GM18498 (cell line): ENCODE measurements at regions not wholly inside any gene's neighbourhood (a gene's known extent, or its start where the extent isn't known, plus 50 kb on each side); places are given as distances from the start of the nearest gene placed in this dataset.
A peak's percentile ranks its signal among the peaks of the same experiment; 100 is the strongest.
"Not testable (repeated sequence)": the region's sequence is repeated elsewhere in the genome, so short reads cannot be mapped to it uniquely, and the experiment has no call there.

Experiments
- ATAC-seq: cut with Tn5 transposase; IDR thresholded peaks from one replicate; pipeline ENCODE4 v1.9.1; 2021; ENCODE audit warnings: mild to moderate bottlenecking, moderate library complexity; ENCODE audit not compliant: unreplicated experiment

DNA sequence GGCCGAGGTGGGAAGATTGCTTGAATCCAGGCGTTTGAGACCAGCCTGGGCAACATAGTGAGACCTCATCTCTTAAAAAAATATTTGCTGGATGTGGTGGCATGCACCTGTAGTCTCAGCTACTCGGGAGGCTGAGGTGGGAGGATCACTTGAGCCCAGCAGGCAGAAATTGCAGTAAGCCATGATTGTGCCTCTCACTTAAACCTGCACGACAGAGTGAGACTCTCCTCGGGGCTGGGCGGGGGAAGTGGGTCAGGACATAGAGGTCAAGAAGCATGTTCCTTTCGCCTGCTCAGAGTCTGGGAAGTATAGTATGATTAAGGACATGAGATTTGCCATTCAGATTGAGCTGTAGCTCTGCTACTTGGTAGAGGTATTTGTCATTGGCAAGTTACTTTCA lies 52.3 kb downstream of the SEPTIN7 start:
- ATAC-seq, result not testable (repeated sequence)

DNA sequence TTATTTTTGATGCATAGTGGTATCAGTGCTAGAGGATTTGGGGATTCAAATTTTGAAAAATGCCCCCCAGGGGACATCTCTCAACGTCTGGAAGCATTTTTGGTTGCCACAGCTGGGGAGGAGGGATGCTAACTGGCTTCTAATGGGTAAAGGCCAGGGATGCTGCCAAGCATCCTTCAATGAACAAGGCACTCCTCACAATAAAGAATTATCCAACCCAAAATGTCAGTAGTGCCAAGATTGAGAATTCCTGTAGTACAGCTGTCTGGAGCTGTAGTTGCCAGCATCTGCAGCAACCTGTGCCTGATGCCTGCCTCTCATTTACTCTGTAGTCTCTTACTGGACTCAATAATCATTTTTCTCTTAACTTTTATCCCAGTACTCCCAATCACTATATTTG lies 53.5 kb downstream of the SEPTIN7 start:
- no peak for ATAC-seq

DNA sequence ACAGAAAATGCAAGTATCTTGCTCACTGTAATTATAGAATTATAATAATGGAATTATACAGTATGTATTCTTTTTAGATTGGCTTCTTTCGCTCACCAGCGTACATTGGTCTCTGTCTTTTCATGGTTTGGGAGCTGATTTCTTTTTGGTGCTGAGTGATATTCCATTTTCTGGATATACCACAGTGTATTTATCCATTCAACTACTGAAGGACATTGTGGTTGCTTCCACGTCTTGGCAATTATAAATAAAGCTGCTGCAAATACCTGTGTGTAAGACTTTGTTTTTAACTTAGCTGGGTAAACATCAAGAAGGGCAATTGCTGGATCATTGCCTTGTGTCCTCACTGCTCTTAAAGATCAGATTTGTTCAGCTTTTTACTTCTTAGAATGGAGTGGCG lies 55.3 kb downstream of the SEPTIN7 start:
- ATAC-seq, result no peak

DNA sequence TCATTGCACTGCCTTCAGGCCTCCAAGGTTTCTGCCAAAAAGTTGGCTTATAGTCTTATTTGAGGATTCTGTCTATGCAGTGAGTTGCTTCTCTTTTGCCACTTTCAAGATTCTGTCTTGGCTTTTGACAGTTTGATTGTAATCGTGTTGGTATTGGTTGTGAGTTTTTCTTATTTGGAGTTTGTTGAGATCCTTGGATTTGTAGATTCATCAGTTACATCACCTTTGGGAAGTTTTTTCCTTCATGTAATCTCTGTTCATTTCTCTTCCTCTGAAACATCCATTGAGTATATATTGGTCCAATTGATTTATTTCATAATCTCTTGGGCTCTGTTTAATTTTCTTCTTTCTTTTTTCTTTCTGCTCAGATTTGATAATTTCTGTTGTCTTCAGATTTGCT lies 59.8 kb downstream of the SEPTIN7 start:
- ATAC-seq, result no peak

DNA sequence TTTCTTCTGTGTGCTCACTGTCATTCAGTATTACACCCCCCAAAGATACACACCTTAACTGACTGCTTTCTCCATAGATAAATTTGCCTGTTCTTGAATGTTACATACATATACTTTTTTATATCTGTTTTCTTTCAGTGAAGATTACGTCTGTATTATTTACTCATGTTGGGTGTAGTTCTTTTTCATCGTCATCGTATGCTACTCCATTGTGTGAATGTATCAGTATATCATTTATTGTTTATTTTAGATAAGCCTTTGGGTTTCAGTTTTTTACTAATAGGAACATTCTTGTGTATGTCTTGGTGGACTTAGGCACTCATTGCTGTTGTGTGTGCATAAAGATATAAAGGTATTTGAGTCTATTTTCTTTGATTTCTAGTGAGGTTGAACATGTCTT lies 64.4 kb downstream of the SEPTIN7 start:
- ATAC-seq, result no peak

DNA sequence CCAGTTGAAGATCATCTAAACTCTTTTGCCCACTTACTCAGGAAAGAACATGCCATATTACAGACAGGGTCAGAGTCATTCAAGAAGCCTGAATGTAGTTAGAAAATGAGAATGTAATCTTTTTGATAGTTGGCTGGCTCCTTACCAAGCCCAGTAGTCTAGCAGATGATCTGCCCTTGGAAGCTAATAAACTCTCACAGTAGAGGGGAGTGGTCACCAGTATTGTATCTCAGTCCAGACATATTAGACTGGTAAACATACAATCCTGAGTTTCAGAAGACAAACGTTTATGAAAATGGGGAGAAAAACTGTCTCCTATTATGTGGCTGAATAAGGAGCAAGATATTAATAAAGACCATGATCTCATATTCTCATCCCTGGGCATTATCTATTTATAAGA lies 65.3 kb downstream of the SEPTIN7 start:
- no peak for ATAC-seq

DNA sequence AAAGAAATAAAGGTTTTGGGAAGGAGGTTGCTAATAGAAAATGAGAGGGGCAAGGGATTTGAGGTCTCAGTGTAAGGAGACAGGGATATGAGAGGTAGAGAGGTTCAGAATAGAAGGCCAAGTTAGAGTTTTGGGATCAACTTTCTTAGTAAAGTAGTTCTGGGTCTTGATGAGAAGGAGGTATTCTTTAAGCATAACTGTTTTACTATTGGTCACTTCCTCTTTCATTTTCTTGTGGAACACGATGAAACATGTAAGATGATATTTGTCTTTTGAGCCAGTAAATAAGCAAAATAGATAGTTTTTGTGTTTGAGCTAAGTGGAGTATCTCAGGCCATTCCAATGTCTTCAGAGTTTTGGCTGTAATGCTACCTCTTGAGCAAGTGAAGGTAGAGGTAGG lies 68.3 kb downstream of the SEPTIN7 start:
- ATAC-seq, result peak; percentile 53

DNA sequence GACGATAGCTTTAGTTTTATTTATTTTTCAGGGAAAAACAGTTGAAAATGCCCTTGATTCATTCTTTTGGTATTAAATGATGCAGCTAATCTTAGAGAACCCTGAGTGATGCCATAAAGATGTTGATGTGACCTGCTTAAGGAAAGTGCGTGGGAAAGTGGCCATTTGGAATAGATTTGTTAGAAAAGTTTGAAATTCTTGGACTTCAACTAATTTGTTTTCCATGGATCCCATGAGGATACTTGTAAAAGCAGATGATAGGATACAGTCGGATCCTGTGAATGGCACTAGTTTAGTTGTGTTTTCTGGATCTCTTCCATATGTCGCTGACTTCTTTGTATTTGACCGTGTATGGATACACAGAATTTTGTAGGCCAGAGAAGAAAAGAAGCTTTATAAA lies 69.0 kb downstream of the SEPTIN7 start:
- no peak for ATAC-seq

DNA sequence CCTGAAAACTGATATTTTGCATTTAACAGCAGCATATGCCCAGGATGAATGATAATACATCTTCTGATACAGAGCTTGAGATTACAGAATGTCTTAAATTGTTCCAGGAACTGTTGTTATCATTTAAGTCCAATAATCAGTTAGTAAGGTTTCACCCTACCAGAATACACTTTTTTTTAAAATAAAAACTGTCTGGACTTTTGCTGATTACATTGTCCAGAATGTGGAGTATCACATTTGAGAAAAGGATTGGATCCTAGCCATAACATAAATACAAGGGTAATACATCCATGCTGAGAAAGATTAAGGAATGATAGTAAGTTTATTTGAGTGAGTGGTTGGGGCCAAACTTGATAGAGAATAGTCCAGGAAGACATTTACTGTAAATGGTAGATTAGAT lies 71.0 kb downstream of the SEPTIN7 start:
- no peak for ATAC-seq

DNA sequence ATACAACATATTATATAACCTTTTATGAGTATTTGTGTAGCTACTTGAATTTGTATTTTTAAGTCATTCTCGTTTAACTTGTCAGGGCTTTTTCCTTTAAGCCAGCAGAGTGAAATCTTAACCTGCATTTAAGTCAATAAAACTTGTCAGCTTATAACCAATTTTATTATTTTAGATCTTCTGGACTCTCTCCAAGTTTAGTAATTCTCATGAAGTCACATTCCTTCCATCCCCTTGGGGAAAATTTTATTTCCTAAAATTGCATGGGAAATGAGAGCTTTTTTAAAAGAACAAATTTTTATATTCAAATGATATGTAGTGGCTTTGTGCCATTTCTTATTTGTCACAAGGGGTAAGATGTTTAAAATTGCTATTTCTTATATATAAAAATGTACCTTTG lies 74.0 kb downstream of the SEPTIN7 start:
- no peak for ATAC-seq

DNA sequence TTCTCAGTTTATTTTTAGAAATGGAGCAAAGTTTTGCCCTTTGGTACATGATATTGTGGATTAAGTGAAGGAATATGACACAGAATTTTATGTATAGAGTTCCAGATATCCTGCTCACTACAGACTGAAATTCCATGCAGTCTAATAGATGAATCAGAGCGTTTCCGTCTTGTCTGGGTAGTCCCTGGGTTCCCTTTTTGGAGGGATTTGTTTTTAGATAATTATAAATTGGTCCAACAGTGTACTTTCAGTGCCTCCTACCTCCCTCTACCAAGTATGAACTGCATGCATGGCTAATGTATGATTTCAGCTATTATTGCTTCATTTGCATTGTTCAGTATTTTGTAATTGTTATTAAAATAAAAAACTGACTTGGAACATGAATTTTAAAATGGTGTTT lies 74.4 kb downstream of the SEPTIN7 start:
- no peak for ATAC-seq

DNA sequence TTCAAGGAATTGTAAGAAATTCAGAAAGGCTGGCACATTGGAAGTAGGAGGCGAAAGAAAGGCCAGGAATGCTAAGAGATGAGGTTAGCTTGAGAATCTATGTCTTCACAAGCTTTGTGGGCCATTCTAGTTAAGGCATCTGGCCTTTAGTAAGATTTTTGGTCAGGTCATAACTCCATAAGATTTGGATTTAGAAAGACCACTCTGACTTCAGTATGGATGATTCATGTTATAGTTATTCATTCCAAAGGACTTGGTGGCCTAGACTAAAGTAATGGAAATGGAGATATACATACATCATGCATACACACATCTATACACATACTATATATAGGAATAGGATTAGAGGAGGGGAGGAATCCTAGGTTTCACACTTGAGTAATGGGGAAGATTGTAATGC lies 77.5 kb downstream of the SEPTIN7 start:
- ATAC-seq, result no peak

DNA sequence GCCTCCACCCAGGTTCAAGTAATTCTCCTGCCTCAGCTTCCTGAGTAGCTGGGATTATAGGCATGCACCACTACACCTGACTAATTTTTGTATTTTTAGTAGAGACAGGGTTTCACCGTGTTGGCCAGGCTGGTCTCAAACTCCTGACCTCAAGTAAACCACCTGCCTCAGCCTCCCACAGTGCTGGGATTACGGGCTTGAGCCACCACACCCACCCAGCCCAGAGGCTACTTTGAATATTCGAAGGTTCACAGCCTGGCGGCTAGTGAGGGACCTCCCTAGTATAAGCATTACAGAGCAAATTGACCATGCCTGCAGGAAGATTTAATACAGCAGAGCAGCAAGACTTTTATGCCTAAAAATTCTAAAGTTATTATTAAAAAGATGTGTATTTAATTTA lies 86.6 kb downstream of the SEPTIN7 start:
- not testable (repeated sequence) for ATAC-seq

DNA sequence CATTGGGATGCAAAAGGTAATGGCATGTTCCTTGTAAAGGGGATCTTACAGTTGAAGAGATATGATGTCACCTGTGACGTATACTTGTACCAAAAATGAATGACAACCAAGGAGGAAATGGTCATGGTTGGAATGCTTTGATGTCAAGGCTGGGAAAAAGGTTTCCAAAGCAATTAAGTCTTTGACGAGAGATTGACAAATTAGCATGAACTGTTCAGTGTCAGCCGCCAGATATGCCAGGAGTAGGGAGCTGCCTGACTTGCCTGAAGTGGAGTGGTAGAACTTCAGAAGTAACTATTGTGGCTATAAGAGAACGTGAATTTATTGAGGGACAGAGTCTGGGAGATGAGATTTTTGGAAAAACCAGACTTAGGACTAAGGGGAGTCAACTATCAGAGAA lies 88.1 kb downstream of the SEPTIN7 start:
- ATAC-seq, result no peak

DNA sequence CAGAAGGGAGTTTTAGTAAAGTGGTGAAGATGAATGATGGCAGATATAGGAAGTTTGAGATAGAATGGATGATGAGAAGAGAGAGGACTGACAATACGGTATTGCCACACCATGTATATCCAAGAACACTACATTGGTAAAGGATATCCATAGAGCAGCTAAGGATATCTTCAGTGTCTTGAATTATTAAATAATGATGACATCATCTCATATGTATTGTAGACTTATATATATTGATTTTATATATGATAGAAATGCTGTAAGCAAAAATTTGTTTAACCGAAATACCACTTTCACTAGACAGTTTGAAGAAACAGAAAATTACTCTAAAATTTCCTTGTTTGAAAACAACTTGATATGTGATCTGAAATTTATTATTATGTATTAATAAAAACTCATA lies 89.0 kb downstream of the SEPTIN7 start:
- no peak for ATAC-seq

DNA sequence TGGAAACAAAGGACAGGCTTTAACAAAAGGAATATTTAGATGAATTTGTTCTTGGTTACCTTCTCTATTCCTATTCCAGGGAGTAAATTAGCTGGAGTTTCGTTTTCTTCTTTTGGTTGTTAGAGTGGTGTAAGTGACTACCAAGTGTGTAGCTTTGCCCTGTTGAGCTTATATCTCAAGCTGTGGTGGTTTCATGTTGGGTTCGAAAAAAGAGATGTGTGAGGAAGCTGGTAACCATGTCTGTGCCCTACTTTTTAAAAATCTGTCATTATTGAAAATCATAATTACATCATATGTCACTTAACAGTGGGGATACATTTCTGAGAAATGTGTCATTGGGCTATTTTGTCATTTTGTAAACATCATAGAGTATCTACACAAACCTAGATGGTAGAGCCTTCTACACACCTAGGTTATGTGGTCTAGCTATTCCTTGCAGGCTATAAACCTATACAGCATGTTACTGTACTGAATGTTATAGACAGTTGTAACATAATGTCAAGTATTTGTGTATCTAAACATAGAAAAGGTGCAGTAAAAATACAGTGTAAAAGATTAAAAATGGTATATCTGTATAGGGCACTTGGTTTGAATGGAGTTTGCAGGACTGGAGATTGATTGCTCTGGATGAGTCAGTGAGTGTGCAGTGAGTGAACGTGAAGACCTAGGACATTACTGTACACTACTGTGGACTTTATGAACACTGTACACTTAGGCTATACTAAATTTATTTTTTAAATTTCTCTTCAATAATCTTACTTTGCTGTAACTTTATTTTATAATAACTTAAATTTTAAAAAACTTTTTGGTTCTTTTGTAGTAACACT lies 90.4 kb downstream of the SEPTIN7 start:
- ATAC-seq, result no peak

DNA sequence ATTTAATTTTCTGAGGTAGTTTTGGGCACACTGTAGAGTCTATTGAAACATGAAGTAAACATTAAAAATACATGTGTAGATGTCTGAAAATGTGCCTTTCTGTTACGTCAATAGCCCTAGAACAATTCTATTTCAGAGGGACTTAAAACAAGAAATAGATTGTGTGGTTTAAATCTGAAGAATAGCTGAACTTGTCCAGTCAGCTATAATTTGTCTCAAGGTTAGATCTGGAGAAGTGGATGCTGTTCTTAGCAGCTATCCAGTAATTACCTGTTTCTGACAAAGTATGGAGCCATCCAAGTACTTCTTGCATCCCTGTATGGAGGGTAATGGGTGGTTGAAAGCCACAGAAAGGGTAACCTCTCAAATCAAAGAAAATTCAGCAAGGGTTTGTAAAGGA lies 92.8 kb downstream of the SEPTIN7 start:
- no peak for ATAC-seq

DNA sequence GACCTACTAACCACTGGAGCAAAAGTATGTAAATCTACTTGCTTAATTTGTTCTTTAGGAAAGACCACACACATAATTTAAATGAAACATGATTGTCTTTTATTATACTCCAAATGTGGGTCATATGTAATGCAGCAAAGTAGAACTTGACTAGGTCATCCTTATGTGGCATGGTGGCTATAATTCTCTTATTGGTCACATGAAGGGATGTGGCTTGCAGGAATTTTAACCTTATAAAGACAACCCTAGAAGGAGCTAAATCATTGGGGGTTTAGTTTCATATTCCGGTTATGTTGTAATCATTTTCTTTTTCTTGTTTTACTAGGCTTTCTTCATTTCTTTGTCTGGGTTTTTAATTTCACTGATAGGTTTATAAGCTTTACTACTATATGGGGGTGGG lies 93.9 kb downstream of the SEPTIN7 start:
- no peak for ATAC-seq

DNA sequence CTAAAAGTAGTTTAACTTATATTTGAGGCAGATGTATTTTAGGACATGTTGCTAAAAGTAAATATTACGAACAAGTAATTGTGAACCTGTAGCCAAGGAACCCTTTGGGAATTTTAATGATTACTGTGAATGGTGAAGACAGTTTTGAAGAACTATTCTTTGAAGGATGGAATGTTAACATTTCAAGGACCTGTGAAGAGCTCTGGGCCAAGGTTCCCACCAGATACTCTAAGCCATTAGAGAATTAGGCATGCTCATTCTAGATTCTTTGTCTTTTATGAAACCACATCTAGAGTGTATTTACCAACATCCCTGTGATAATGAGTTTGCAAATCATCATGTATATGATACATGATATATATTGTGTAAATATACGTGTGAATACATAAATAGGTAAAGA lies 99.8 kb downstream of the SEPTIN7 start:
- ATAC-seq, result no peak

DNA sequence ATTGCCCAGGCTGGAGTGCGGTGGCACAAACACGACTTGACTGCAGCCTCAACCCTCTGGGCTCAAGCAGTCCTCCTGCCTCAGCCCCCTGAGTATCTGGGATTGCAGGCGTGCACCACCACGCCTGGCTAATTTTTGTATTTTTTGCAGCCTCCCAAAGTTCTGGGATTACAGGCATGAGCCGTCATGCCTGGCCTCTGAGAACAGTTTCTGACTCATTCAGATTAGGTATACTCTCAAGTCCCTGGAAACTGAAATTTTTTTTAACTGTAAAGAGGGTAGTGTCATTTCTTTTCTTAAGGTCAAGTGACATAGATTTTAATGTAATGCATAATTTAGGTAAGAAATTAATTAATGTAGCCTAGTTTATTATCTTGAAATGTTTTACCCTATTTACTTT lies 104.7 kb downstream of the SEPTIN7 start:
- no peak for ATAC-seq

DNA sequence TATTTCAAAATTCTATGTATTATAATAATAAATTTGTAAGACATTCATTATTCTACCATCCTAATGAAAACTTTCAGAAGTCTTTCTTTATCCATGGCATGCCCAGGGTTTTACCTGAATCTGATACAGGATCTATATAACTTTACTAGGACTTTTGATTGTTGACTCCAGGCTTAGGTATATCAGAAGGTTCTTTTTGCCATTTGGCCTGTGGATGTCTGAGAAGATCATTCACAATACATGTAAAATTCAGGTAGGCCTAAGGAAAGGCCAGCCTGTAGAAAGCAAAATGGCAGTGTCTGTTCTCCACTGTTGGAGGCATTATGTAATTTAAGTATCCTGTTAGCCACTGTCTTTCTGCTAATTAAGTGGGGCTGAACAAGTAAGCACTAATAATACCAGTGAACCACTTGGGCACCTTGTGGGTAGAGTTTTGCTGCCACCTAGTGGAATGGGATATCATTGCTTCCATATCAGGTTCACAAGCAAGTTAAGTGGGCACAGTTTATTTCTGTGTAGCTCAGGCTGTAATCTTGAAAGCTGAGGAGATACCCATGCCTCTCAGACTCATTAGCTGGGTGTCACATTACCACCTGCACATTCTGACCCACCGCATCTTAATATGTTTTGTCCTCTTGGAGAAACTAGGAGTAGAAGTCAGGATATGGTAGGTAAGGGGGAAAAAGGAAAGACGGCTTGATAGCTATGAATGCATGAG lies 105.5 kb downstream of the SEPTIN7 start:
- peak; percentile 78 for ATAC-seq
